ENCODE measurements at regions not wholly inside any gene's neighbourhood (a gene's known extent, or its start where the extent isn't known, plus 50 kb on each side); places are given as distances from the start of the nearest gene placed in this dataset.

- TF ChIP-seq, protein P1, sequence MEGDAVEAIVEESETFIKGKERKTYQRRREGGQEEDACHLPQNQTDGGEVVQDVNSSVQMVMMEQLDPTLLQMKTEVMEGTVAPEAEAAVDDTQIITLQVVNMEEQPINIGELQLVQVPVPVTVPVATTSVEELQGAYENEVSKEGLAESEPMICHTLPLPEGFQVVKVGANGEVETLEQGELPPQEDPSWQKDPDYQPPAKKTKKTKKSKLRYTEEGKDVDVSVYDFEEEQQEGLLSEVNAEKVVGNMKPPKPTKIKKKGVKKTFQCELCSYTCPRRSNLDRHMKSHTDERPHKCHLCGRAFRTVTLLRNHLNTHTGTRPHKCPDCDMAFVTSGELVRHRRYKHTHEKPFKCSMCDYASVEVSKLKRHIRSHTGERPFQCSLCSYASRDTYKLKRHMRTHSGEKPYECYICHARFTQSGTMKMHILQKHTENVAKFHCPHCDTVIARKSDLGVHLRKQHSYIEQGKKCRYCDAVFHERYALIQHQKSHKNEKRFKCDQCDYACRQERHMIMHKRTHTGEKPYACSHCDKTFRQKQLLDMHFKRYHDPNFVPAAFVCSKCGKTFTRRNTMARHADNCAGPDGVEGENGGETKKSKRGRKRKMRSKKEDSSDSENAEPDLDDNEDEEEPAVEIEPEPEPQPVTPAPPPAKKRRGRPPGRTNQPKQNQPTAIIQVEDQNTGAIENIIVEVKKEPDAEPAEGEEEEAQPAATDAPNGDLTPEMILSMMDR (IDR thresholded peaks at IDR 0.05): no peak
- TF ChIP-seq POLR2A (IDR thresholded peaks at IDR 0.05): no peak
Measured at GRCh38 chr4:56748271-56748670, 67.2 kb upstream of the HOPX start.

Measured in uterus (tissue), 2 donors.